A549 (cell line): ENCODE measurements at regions not wholly inside any gene's neighbourhood (a gene's known extent, or its start where the extent isn't known, plus 50 kb on each side); places are given as distances from the start of the nearest gene placed in this dataset.

Experiments
- ATAC-seq, 2 experiments: fragments of 200-7000 bp in 1 of 2; fragments of >200 bp in 1 of 2; cut with Nextera tagmentation in 1 of 2; cut with Tn5 transposase in 1 of 2; 3 replicates each; pipeline versions ENCODE4 v1.8.0 to v1.9.1; 2018 to 2020; ENCODE audit warnings: mild to moderate bottlenecking in 1 of 2, moderate library complexity in 1 of 2
- CTCF ChIA-PET: fragments of 300-600 bp; sonication (Branson Sonifier 250); formaldehyde crosslinking; extraction: SDS; loops from one replicate; lab custom pipeline; 2021; ENCODE audit warnings: antibody characterized with exemption, inconsistent platforms; lab: Yijun Ruan, JAX
- POLR2A ChIA-PET: fragments of 350-600 bp; formaldehyde crosslinking; extraction: SDS; loops from one replicate; lab custom pipeline; 2021; ENCODE audit warnings: antibody characterized with exemption, inconsistent platforms; lab: Yijun Ruan, JAX
- DNase-seq, 2 experiments: peaks; one replicate each; pipeline versions ENCODE4 v3.0.0 to v3.0.0-alpha.2; 2011 to 2016; ENCODE audit warnings: low read depth in 1 of 2, low spot score in 1 of 2
- FAIRE-seq: peaks from 2 replicates; lab custom pipeline; 2011; peaks lifted over from hg19 to GRCh38; lab: Jason Lieb, UNC
- H3K27ac ChIP-seq, 2 experiments: fragments of >200 bp; sonication (Bioruptor Twin); formaldehyde crosslinking; 3 replicates each; pipeline ENCODE4 v1.5.1; 2016 to 2017
- H3K4me1 ChIP-seq: fragments of >200 bp; sonication (Bioruptor Twin); formaldehyde crosslinking; 3 replicates; pipeline ENCODE4 v1.6.1; 2016
- H3K4me2 ChIP-seq: fragments of >200 bp; sonication (Bioruptor Twin); formaldehyde crosslinking; 3 replicates; pipeline ENCODE4 v1.6.1; 2016
- H3K4me3 ChIP-seq: fragments of >200 bp; sonication (Bioruptor Twin); formaldehyde crosslinking; 3 replicates; pipeline ENCODE4 v1.5.1; 2016
- H3K9me3 ChIP-seq: fragments of >200 bp; sonication (Bioruptor Twin); formaldehyde crosslinking; 3 replicates; pipeline ENCODE4 v1.6.1; 2016
- ATOH8 ChIP-seq: fragments of 250-450 bp; sonication (Bioruptor Pico); IDR thresholded peaks from 2 replicates; pipeline ENCODE4 v1.5.0; 2020; ENCODE audit warnings: low read depth, mild to moderate bottlenecking, moderate library complexity
- BHLHE40 ChIP-seq: IDR thresholded peaks from 2 replicates; pipeline ENCODE4 v1.6.1; 2012; ENCODE audit warnings: low read depth, low read length, inconsistent platforms
- CHD4 ChIP-seq: fragments of 200-600 bp; sonication (generic); IDR thresholded peaks from 2 replicates; pipeline ENCODE4 v1.6.1; 2016; ENCODE audit warnings: antibody characterized with exemption, mild to moderate bottlenecking, borderline replicate concordance
- CTCF ChIP-seq: fragments of >200 bp; sonication (Bioruptor Twin); formaldehyde crosslinking; IDR thresholded peaks from 3 replicates; pipeline ENCODE4 v1.5.1; 2016
- EHMT2 ChIP-seq: fragments of 200-600 bp; sonication (generic); IDR thresholded peaks from 2 replicates; pipeline ENCODE4 v1.6.1; 2016; ENCODE audit warnings: antibody characterized with exemption, low read depth, mild to moderate bottlenecking, moderate library complexity
- FOXS1 ChIP-seq: fragments of 250-450 bp; sonication (Bioruptor Pico); IDR thresholded peaks from 2 replicates; pipeline ENCODE4 v1.5.0; 2020; ENCODE audit warnings: mild to moderate bottlenecking, moderate library complexity
- GATA3 ChIP-seq: IDR thresholded peaks from 2 replicates; pipeline ENCODE4 v1.6.1; 2012; ENCODE audit warnings: borderline replicate concordance
- HEYL ChIP-seq: fragments of 250-450 bp; sonication (Bioruptor Pico); IDR thresholded peaks from 2 replicates; pipeline ENCODE4 v1.8.0; 2021; ENCODE audit warnings: mild to moderate bottlenecking, moderate library complexity
- KDM1A ChIP-seq: fragments of 200-600 bp; sonication (generic); IDR thresholded peaks from 2 replicates; pipeline ENCODE4 v1.6.1; 2016; ENCODE audit warnings: low read depth, mild to moderate bottlenecking
- MAFK ChIP-seq: fragments of 450-650 bp; IDR thresholded peaks from 2 replicates; pipeline ENCODE4 v1.6.1; 2014; ENCODE audit not compliant: partially characterized antibody
- POLR2A ChIP-seq: IDR thresholded peaks from 2 replicates; pipeline ENCODE4 v1.6.1; 2012; ENCODE audit warnings: mild to moderate bottlenecking, low read length
- RAD21 ChIP-seq, 2 experiments: fragments of >200 bp in 1 of 2; sonication (Bioruptor Twin) in 1 of 2; formaldehyde crosslinking in 1 of 2; IDR thresholded peaks in 1 of 2; conservative IDR thresholded peaks in 1 of 2; 2 replicates in 1 of 2; 3 replicates in 1 of 2; pipeline ENCODE4 v1.6.1; 2012 to 2018; ENCODE audit warnings: inconsistent platforms in 1 of 2
- RCOR1 ChIP-seq: fragments of 150-350 bp; IDR thresholded peaks from 2 replicates; pipeline ENCODE4 v1.6.1; 2014; ENCODE audit warnings: antibody characterized with exemption, low read length, low read depth
- RFX5 ChIP-seq: fragments of 450-650 bp; IDR thresholded peaks from 2 replicates; pipeline ENCODE4 v1.7.1; 2014; ENCODE audit warnings: antibody characterized with exemption, mild to moderate bottlenecking, moderate library complexity
- SMC3 ChIP-seq: fragments of >200 bp; sonication (Bioruptor Twin); formaldehyde crosslinking; IDR thresholded peaks from 3 replicates; pipeline ENCODE4 v1.6.1; 2018; ENCODE audit warnings: inconsistent platforms
- ZSCAN20 ChIP-seq: fragments of 250-450 bp; sonication (Bioruptor Pico); IDR thresholded peaks from 2 replicates; pipeline ENCODE4 v1.8.0; 2022; ENCODE audit warnings: mild to moderate bottlenecking, moderate library complexity
- WGBS: methylation state at CpG from one replicate; pipeline ENCODE4 v1.1.6; 2017; ENCODE audit errors: missing lambda C conversion rate; 5-methylcytosine and 5-hydroxymethylcytosine counted together
- TF ChIP-seq, protein P1 (sequence below): fragments of 200-600 bp; sonication (generic); IDR thresholded peaks from 2 replicates; pipeline ENCODE4 v1.6.1; 2016; ENCODE audit warnings: antibody characterized with exemption, mild to moderate bottlenecking, moderate library complexity
- TF ChIP-seq, protein P2 (sequence below): fragments of >200 bp; sonication (Bioruptor Twin); formaldehyde crosslinking; IDR thresholded peaks from 3 replicates; pipeline ENCODE4 v1.6.1; 2016

GRCh38 chr6:132165677-132166076, 214.5 kb upstream of the CCN2 start:
- ATAC-seq (no peak), DNase-seq (no peak), FAIRE-seq (no peak)
- 84% methylated on average over 2 of the region's 2 CpGs for WGBS
- ChIA-PET POLR2A (no interaction called here), CTCF (no interaction called here)
- TF ChIP-seq, protein P1, sequence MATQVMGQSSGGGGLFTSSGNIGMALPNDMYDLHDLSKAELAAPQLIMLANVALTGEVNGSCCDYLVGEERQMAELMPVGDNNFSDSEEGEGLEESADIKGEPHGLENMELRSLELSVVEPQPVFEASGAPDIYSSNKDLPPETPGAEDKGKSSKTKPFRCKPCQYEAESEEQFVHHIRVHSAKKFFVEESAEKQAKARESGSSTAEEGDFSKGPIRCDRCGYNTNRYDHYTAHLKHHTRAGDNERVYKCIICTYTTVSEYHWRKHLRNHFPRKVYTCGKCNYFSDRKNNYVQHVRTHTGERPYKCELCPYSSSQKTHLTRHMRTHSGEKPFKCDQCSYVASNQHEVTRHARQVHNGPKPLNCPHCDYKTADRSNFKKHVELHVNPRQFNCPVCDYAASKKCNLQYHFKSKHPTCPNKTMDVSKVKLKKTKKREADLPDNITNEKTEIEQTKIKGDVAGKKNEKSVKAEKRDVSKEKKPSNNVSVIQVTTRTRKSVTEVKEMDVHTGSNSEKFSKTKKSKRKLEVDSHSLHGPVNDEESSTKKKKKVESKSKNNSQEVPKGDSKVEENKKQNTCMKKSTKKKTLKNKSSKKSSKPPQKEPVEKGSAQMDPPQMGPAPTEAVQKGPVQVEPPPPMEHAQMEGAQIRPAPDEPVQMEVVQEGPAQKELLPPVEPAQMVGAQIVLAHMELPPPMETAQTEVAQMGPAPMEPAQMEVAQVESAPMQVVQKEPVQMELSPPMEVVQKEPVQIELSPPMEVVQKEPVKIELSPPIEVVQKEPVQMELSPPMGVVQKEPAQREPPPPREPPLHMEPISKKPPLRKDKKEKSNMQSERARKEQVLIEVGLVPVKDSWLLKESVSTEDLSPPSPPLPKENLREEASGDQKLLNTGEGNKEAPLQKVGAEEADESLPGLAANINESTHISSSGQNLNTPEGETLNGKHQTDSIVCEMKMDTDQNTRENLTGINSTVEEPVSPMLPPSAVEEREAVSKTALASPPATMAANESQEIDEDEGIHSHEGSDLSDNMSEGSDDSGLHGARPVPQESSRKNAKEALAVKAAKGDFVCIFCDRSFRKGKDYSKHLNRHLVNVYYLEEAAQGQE: no peak
- TF ChIP-seq FOXS1 (CRISPR knock-in tag) (no peak), SMC3 (no peak), KDM1A (no peak), RAD21 (conservative IDR thresholded peaks at IDR 0.05 in 1 of 2, IDR thresholded peaks at IDR 0.05 in 1 of 2) (no peak), ATOH8 (no peak), HEYL (CRISPR knock-in tag) (no peak), EHMT2 (no peak), RFX5 (no peak), BHLHE40 (no peak), MAFK (no peak), RCOR1 (no peak)
- TF ChIP-seq, protein P2, sequence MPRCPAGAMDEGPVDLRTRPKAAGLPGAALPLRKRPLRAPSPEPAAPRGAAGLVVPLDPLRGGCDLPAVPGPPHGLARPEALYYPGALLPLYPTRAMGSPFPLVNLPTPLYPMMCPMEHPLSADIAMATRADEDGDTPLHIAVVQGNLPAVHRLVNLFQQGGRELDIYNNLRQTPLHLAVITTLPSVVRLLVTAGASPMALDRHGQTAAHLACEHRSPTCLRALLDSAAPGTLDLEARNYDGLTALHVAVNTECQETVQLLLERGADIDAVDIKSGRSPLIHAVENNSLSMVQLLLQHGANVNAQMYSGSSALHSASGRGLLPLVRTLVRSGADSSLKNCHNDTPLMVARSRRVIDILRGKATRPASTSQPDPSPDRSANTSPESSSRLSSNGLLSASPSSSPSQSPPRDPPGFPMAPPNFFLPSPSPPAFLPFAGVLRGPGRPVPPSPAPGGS: no peak
- Histone ChIP-seq H3K27ac (no peak overlapping the region), H3K4me1 (no peaks in the 10 kb centered on the region), H3K9me3 (no peaks in the 10 kb centered on the region), H3K4me3 (no peak overlapping the region), H3K4me2 (no peak overlapping the region)

DNA sequence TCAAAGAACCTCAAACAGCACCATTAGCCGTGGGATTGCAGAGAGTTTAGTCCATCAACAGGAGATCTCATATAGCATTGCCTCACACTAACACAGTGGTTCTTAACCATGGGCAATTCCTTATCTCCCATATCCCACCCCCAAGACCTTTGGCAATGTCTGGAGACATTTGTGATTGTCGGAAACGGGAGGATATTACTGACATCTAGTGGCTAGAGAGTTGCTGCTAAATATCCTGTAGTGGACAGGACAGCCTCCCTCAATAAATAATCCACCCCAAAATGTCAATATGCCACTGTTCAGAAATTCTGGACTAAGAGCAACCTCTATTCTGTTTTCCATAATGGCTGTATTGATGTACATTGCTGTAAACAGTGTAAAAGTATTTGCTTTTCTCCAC, 210.1 kb upstream of the CCN2 start:
- DNase-seq (peak; percentile 1 to 38), ATAC-seq (peak; percentile 62 to 82; a peak in 3 of 6 replicates), FAIRE-seq (no peak)
- POLR2A ChIA-PET: no interaction called here
- 17% methylated on average over 3 of the region's 3 CpGs for WGBS
- CTCF ChIA-PET: interaction anchor here (0.6 to 3.6 kb wide), 5 partner anchors 140 to 243 kb away, joined by 3 to 18 read pairs (median 3); no protein-coding TSS in a partner anchor
- H3K9me3 ChIP-seq: no peaks in the 10 kb centered on the region
- TF ChIP-seq SMC3: peak; percentile 82
- TF ChIP-seq MAFK: no peak
- no peak for TF ChIP-seq ZSCAN20
- no peak for TF ChIP-seq CHD4
- peak; percentile 79 to 81 for TF ChIP-seq RAD21 (conservative IDR thresholded peaks at IDR 0.05 in 1 of 2, IDR thresholded peaks at IDR 0.05 in 1 of 2)
- TF ChIP-seq POLR2A: no peak
- TF ChIP-seq CTCF: peak; percentile 66
- no peak for TF ChIP-seq GATA3
- no peaks in the 10 kb centered on the region for H3K4me1 ChIP-seq
- no peak overlapping the region for H3K27ac ChIP-seq
- H3K4me2 ChIP-seq: no peak overlapping the region
- no peak overlapping the region for H3K4me3 ChIP-seq
